ENCODE measurements at regions not wholly inside any gene's neighbourhood (a gene's known extent, or its start where the extent isn't known, plus 50 kb on each side); places are given as distances from the start of the nearest gene placed in this dataset.
"Not testable (repeated sequence)": the region's sequence is repeated elsewhere in the genome, so short reads cannot be mapped to it uniquely, and the experiment has no call there.

- no peak for DNase-seq
Observed at GRCh38 chr1:60703155-60703554, 379.2 kb upstream of the NFIA start.

- DNase-seq: no peak
Observed at GRCh38 chr1:60699325-60699724, 383.0 kb upstream of the NFIA start.

DNA sequence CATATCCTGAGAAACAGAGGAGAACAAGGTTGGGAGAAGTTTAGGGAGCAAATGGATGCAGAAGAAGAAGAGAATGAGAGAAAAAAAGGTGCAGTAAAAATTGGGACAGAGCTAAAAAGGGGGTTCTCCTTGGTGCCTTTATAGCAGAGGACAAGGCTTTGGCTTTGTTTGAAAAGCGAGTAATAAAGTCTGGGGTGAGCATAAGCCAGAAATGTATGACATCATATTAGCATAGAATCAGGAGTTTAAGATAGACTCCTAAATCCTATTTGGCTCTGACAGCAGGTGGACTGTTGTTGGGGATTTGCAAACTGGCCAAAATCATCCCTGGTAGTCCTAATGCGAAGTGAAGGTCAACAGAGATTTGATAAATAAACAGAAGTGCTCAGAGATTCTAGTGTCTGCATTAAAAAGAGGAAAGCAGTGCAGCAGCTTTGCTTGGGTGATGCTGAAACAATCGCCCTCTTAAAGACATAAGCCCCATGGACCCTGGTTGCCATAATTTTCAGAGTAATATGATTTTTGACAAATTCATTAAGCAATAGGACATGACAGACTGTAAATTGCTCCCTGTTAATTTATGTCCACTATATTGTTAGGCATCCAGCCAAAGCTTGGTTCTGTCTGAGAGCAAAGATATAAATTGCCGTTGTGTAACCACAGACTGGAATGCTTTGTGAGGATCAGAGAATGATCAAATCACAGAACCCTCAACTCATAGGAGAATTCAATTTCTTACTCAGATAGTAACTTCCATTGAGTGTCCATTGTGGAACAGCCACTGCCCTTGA, 385.0 kb upstream of the NFIA start:
- no peak for DNase-seq

GRCh38 chr1:60696512-60696911, 385.8 kb upstream of the NFIA start:
- no peak for DNase-seq

- DNase-seq: no peak
Observed at GRCh38 chr1:60695716-60696171, 386.6 kb upstream of the NFIA start.

GRCh38 chr1:60694980-60695379, 387.4 kb upstream of the NFIA start:
- no peak for DNase-seq

GRCh38 chr1:60692031-60692430, 390.3 kb upstream of the NFIA start:
- no peak for DNase-seq

- DNase-seq: not testable (repeated sequence)
Observed at GRCh38 chr1:60688221-60688620, 394.1 kb upstream of the NFIA start.

DNA sequence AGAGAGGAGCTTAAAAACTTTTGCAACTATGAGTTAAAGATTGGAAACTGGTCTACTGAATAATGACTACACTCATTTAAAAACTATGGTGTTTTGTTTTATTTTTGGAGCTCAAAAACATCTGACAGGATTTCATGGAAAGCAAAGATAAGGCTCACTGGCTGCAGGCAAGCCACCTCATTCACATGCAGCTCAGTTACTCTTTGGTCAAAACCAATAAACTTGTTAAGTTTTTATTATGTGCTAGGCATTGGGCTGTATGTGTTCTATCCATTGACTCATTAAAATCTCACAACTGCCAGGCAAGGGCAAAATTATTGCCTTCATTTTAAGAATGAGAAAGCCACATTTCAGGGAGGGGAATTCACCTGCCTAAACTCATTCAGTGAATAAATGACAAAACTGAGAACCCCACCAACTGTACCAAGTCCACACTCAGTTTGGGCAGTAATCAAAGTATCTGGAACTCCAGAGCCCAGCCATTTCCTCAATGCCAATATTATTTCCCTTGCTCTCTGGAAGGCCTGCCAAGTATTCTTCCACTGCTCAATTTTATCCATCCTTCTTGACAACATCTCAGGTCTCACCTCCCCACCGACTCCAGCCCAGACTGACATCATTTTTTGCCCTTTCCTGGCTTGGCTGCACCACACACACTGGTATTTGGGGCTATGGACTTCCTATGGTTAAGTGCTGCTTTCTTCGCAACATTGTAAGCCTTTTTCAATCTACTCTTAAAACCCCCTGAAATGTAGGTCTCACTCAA, 401.1 kb upstream of the NFIA start:
- no peak for DNase-seq

DNA sequence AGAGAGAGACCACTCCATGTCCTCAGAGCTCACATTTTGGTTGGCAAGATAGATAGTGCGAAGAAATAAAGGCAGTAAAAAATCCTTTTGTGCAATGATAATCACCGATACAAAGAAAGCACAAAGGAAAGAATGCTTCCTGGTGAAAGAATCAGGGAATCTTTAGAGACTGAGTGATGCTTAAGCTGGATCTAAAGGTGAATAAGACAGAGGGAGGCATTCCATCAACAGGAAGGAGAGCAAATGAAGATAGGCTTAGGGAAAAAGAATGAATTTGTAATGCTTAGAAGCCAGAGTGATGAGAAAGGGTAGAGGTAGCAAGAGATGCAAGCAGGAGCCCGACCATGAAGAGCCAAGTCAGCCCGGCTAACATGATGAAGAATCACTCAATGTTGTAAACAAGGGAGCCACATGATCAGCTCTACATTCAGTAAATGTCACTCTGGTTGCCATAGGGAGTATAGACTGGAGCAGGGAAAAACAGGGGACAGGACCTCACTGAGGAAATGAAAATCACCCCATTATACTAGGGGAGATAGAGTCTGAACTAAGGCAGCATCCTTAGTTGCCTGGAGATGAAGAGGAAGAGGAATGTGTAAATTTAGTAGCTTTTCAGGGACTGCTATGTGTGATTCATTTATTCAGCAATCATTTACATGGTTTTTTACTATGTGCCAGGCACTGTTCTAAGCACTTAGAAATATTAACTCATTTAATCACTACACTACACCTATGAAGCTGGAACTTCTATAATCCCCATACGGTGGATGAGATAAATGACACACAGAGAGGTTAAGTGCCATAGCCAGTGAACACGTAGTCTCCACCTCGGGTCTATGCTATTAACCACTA, 402.6 kb upstream of the NFIA start:
- DNase-seq: no peak

- no peak for DNase-seq
Observed at GRCh38 chr1:60678802-60679201, 403.6 kb upstream of the NFIA start.

DNA sequence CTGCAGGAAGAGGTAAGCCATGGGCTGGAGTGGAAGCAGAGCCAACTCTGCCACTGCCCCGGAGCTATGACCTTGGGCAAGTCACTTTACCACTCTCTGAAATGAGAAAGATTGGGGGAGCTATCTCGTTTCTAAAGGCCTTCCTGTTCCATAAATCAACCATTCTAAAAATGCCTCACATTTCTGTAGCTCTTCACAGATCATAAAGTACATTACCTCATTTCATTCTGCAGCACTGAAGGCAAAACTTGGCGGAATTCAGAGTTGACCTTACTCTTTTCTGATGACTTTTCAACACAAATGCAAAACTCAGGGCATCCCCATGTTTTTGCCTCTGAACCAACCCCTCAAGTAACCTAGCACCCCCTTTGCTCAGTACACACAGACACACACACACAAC, 404.0 kb upstream of the NFIA start:
- no peak for DNase-seq

DNA sequence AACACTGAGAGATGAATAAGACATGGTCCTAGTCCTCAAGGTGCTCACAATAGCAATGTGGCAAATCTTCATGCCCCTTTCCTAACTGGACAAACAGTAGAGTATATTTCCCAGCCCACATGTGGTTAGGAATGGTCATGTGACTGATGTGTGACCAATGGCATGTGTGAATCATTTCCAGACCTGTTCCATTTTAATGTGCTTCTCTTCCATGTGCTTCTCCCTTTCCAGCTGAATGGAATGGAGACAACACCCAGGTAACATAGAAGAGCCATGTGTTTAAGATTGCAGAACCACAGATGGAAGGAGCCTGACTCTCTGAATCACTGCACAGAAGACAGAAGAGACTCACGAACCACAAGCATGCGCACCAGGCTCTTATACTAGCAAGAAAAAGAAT, 409.9 kb upstream of the NFIA start:
- no peak for DNase-seq

DNA sequence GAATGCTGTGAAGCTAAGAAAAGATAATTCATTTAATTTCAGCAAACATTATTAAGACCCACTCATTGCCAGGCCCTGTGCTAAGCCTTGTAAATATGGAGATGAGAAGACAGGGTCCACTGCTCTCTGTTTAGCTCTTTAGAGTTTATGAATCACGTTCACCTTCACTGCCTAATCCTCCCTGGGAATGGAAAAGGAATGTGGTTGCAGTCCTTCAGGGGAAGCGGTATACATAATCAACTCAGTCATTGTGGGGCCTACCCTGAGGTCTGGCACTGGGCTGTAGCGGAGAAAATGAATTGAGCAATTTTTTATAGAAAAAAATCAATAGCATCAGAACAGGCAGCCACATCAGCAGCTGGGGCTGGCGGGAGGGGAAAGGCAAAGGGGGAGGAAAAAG, 412.1 kb upstream of the NFIA start:
- DNase-seq: no peak

DNA sequence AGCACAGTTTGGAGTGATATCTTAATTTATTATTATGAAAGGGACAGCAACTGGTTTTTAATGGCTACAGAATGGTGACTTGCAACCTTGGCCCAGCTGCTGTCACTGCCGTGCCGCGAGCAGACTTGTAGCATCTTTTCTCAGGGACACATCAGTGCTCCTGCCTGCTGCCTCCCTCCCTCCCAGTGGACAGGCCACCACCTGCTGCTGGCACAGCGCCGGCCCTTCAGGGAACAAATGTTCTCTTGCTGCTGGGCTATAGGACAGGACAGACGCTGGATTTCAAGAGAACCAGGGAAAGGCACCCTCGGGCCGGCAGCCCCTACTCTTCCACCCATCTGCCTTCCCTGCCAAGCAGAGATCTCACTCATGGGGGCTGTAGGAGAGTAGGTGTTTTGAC, 413.8 kb upstream of the NFIA start:
- DNase-seq: no peak

- DNase-seq: no peak
Observed at GRCh38 chr1:60665311-60665710, 417.1 kb upstream of the NFIA start.

GRCh38 chr1:60664086-60664625, 418.2 kb upstream of the NFIA start:
- DNase-seq: no peak

DNA sequence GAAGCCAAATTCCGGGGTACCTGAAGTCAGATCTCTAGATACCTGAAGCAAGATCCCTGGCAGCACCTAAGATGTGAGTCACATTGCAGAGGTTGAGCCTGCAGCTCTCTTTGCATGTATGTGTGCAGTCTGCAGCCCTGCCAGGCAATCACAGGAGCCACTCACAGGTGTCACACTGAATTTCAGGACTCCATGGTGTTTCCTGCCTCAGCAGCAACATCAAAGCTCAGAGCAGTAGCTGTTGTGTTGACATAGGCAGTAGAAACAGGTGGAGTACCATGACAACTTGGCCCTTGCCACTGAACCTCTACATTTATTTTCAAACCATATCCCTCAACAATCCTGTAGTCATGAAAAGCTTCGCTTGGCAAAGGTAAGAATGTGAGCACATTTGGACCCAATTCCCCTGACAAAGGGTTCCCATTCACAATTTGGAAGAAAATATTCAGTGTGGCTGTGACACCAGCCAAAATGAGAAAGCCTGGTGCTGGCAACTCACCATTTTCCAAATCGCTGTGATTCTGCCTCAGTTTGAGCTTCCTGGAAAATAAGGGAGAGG, 419.8 kb upstream of the NFIA start:
- no peak for DNase-seq

- DNase-seq: peak; percentile 55
Observed at GRCh38 chr1:60657926-60658325, 424.4 kb upstream of the NFIA start.

GRCh38 chr1:60655679-60656355, 426.5 kb upstream of the NFIA start:
- DNase-seq: no peak

- DNase-seq: not testable (repeated sequence)
Observed at GRCh38 chr1:60640033-60640551, 442.3 kb upstream of the NFIA start.

GRCh38 chr1:60639287-60639686, 443.1 kb upstream of the NFIA start:
- DNase-seq: no peak
